Bronchial epithelial cell (primary cell): ENCODE measurements at regions not wholly inside any gene's neighbourhood (a gene's known extent, or its start where the extent isn't known, plus 50 kb on each side); places are given as distances from the start of the nearest gene placed in this dataset.

ENCODE experiments used
- DNase-seq: peaks from one replicate; pipeline ENCODE4 v3.0.0-alpha.2; 2010; ENCODE audit warnings: low read depth
- FAIRE-seq: peaks from 2 replicates; lab custom pipeline; 2011; peaks lifted over from hg19 to GRCh38; lab: Jason Lieb, UNC
- H3K27me3 ChIP-seq: 2 replicates; pipeline ENCODE4 v1.5.1; 2011; ENCODE audit warnings: low read length; ENCODE audit not compliant: control insufficient read depth, insufficient read depth
- H3K36me3 ChIP-seq: 2 replicates; pipeline ENCODE4 v1.5.1; 2011; ENCODE audit warnings: low read length; ENCODE audit not compliant: control insufficient read depth, insufficient read depth
- H3K4me3 ChIP-seq: 2 replicates; pipeline ENCODE4 v1.5.1; 2011; ENCODE audit warnings: mild to moderate bottlenecking, low read depth, low read length, control low read depth
- CTCF ChIP-seq: IDR thresholded peaks from 2 replicates; pipeline ENCODE4 v1.5.1; 2011; ENCODE audit warnings: mild to moderate bottlenecking, moderate library complexity, low read length, control low read depth, inconsistent platforms; ENCODE audit not compliant: insufficient read depth, severe bottlenecking

GRCh38 chr12:75868501-75868900 lies 163.1 kb downstream of the PHLDA1 start:
- H3K27me3 ChIP-seq, result no peaks in the 10 kb centered on the region
- no peaks in the 10 kb centered on the region for H3K36me3 ChIP-seq
- TF ChIP-seq CTCF, result no peak
- FAIRE-seq (peak; percentile 83), DNase-seq (no peak)
- H3K4me3 ChIP-seq, result no peak overlapping the region

- no peak for FAIRE-seq
Measured at GRCh38 chr12:75865315-75865714, 166.3 kb downstream of the PHLDA1 start.

GRCh38 chr12:75864161-75864560 lies 167.4 kb downstream of the PHLDA1 start:
- no peak for FAIRE-seq
- Histone ChIP-seq H3K36me3 (no peaks in the 10 kb centered on the region), H3K27me3 (no peaks in the 10 kb centered on the region), H3K4me3 (no peak overlapping the region)
- TF ChIP-seq CTCF, result no peak
- DNase-seq, result no peak

More at GRCh38 chr12:75865315-75865714, 166.3 kb downstream of the PHLDA1 start:
- TF ChIP-seq CTCF, result no peak
- Histone ChIP-seq H3K4me3 (no peak overlapping the region), H3K36me3 (no peaks in the 10 kb centered on the region), H3K27me3 (no peaks in the 10 kb centered on the region)
- no peak for DNase-seq

- FAIRE-seq (no peak), DNase-seq (no peak)
- TF ChIP-seq CTCF, result no peak
Measured at GRCh38 chr12:75863533-75863932, 168.0 kb downstream of the PHLDA1 start.

GRCh38 chr12:75862692-75863471 lies 168.7 kb downstream of the PHLDA1 start:
- TF ChIP-seq CTCF, result no peak
- H3K27me3 ChIP-seq, result no peaks in the 10 kb centered on the region
- H3K36me3 ChIP-seq, result no peaks in the 10 kb centered on the region
- H3K4me3 ChIP-seq, result no peak overlapping the region
- peak; percentile 98 for DNase-seq
- FAIRE-seq, result no peak

More at GRCh38 chr12:75863533-75863932, 168.0 kb downstream of the PHLDA1 start:
- Histone ChIP-seq H3K4me3 (no peak overlapping the region), H3K27me3 (no peaks in the 10 kb centered on the region), H3K36me3 (no peaks in the 10 kb centered on the region)
